GM06990 (cell line): ENCODE measurements at regions not wholly inside any gene's neighbourhood (a gene's known extent, or its start where the extent isn't known, plus 50 kb on each side); places are given as distances from the start of the nearest gene placed in this dataset.

Source experiments
- DNase-seq: peaks from one replicate; pipeline ENCODE4 v3.0.0-alpha.2; 2011; ENCODE audit not compliant: insufficient read length; ENCODE audit errors: extremely low read depth
- H3K27me3 ChIP-seq: replicated peaks from 2 replicates; pipeline ENCODE4 v1.6.0; 2011; ENCODE audit warnings: low read length; ENCODE audit not compliant: control insufficient read depth, insufficient read depth
- H3K36me3 ChIP-seq: 2 replicates; pipeline ENCODE4 v1.5.1; 2011; ENCODE audit warnings: low read length; ENCODE audit not compliant: control insufficient read depth, insufficient read depth
- H3K4me3 ChIP-seq: replicated peaks from 2 replicates; pipeline ENCODE4 v1.5.1; 2011; ENCODE audit warnings: low read depth, mild to moderate bottlenecking, control low read depth, low read length
- TF ChIP-seq, protein P1 (sequence below): IDR thresholded peaks from 2 replicates; pipeline ENCODE4 v1.5.1; 2011; ENCODE audit warnings: low read length, control low read depth, mild to moderate bottlenecking, inconsistent platforms; ENCODE audit not compliant: insufficient read depth, poor library complexity, severe bottlenecking

DNA sequence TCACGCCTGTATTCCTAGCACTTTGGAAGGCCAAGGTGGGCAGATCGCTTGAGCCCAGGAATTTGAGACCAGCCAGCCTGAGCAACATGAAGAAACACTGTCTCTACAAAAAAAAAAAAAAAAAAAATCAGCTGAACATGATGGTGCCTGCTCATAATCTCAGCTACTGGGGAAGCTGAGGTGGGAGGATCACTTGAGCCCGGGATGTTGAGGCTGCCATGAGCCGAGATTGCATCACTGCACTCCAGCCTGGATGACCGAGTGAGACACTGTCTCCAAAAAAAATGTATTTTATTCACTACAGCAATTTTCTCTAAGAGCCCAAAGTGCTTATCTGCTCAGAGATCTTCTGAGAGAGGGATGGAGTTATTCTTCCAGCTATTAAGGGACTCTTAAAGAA is 215.8 kb upstream of the PPP3CA start:
- Histone ChIP-seq H3K27me3 (no peaks in the 10 kb centered on the region), H3K4me3 (no peak overlapping the region), H3K36me3 (no peaks in the 10 kb centered on the region)
- TF ChIP-seq, protein P1, sequence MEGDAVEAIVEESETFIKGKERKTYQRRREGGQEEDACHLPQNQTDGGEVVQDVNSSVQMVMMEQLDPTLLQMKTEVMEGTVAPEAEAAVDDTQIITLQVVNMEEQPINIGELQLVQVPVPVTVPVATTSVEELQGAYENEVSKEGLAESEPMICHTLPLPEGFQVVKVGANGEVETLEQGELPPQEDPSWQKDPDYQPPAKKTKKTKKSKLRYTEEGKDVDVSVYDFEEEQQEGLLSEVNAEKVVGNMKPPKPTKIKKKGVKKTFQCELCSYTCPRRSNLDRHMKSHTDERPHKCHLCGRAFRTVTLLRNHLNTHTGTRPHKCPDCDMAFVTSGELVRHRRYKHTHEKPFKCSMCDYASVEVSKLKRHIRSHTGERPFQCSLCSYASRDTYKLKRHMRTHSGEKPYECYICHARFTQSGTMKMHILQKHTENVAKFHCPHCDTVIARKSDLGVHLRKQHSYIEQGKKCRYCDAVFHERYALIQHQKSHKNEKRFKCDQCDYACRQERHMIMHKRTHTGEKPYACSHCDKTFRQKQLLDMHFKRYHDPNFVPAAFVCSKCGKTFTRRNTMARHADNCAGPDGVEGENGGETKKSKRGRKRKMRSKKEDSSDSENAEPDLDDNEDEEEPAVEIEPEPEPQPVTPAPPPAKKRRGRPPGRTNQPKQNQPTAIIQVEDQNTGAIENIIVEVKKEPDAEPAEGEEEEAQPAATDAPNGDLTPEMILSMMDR = no peak
- DNase-seq = no peak

DNA sequence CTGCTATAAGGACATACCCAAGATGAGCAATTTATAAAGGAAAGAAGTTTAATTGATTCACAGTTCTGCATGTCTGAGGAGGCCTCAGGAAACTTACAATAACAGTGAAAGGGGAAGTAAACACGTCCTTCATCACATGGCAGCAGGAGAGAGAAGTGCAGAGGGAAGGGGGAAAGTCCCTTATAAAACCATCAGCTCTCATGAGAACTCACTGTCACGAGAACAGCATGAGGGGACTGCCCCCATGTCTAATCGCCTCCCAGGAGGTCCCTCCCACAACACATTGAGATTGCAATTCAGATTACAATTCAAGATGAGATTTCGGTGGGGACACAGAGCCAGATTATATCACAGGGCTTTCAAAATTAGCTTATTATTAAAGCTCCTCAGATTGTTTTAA is 209.5 kb upstream of the PPP3CA start:
- H3K36me3 ChIP-seq = no peaks in the 10 kb centered on the region
- no peaks in the 10 kb centered on the region for H3K27me3 ChIP-seq
- no peak for DNase-seq
- no peak overlapping the region for H3K4me3 ChIP-seq
- TF ChIP-seq, protein P1 = no peak

DNA sequence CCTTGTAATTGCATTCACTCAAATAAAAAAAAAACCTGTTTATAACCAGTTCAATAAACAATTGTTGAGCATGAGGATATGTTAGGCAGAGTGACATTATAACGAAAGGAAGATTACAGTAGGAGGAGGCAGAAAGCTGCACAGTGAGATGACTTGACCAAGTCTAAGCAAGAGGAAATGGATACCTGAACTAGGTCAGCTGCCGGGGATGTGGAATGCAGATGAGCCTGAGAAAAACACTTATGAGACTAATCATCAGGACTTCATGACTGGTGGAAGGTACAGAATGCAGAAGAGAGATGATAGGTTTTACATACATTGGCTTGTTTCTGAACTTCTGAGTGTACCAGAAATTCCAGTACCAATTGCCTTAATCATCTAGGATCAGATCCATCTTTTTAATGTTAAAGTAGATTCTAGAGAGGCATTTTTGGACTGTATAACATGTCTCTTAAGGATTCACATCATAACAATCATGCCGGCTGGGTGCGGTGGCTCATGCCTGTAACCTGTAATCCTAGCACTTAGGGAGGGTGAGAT is 208.1 kb upstream of the PPP3CA start:
- Histone ChIP-seq H3K4me3 (no peak overlapping the region), H3K36me3 (no peaks in the 10 kb centered on the region), H3K27me3 (no peaks in the 10 kb centered on the region)
- no peak for DNase-seq
- TF ChIP-seq, protein P1 = no peak

DNA sequence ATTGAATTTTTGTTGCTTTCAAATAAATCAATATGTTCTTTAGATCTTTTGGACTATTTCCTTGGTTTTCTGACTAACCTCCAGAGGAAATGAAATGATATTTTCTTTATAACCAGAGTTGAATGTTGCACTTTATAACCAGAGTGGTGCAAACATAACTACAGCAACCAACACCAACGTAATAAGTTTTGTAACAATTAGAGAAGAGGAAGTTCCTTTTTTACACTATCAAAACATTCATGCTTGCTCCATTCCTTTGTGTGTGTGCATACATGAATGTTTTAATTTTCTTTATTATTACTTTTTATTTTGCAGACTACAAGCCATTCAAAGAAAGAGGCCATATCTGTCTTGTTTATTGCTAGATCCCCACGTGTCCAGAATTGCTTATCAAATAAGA is 193.0 kb upstream of the PPP3CA start:
- TF ChIP-seq, protein P1 = no peak
- Histone ChIP-seq H3K4me3 (no peak overlapping the region), H3K36me3 (no peaks in the 10 kb centered on the region), H3K27me3 (no peaks in the 10 kb centered on the region)
- no peak for DNase-seq

DNA sequence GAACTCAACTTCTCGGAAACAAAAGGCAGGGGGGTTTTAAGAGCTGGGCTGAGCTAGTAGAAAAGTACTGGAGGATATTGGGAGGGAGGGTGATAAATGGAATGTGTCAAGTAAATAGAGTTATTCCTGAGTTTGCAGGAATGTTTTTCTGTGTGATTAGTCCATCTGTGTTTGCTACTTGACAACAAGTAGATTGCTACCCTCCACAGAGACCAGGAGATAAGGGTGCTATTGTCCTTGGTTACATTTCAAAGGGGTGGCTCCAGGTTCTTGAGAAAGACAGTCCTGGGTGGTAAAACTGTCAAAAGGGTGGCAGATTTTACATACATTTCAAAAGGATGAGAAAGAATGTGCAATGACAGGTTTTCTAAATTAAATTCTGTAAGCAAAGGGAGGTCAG is 181.2 kb upstream of the PPP3CA start:
- H3K27me3 ChIP-seq = no peaks in the 10 kb centered on the region
- no peak overlapping the region for H3K4me3 ChIP-seq
- TF ChIP-seq, protein P1 = no peak
- H3K36me3 ChIP-seq = no peaks in the 10 kb centered on the region
- DNase-seq = no peak

DNA sequence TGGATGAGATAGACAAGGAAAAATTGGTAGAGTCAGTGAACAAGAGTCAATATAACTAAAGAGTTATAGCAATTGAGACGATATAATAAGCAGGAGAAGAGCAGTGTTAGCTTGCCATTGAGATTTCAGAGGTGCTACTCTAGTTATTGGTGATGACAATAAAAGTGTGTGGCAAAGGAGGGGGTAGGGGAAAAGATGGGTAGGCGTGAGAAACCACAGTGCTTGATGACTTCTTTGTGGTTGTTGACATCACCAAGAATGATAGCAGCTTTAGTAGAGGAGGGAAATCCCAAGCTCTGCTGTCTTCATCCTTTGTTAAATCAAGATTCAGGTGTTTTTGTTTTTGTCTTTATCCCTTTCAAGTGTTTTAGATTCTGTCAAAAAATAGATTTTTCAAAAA is 179.9 kb upstream of the PPP3CA start:
- no peak overlapping the region for H3K4me3 ChIP-seq
- TF ChIP-seq, protein P1 = no peak
- H3K36me3 ChIP-seq = no peaks in the 10 kb centered on the region
- peak; percentile 34 for DNase-seq
- no peaks in the 10 kb centered on the region for H3K27me3 ChIP-seq
